ENCODE measurements at regions not wholly inside any gene's neighbourhood (a gene's known extent, or its start where the extent isn't known, plus 50 kb on each side); places are given as distances from the start of the nearest gene placed in this dataset.

- in situ Hi-C loops (cut with HindIII; ENCODE audit: low sequenced_read_pairs), result no loop called here
Measured at GRCh38 chr5:2946315-2946714, 194.8 kb upstream of the IRX2 start.

GRCh38 chr5:2936413-2936812 lies 184.9 kb upstream of the IRX2 start:
- in situ Hi-C loops (cut with HindIII; ENCODE audit: low sequenced_read_pairs), result no loop called here

DNA sequence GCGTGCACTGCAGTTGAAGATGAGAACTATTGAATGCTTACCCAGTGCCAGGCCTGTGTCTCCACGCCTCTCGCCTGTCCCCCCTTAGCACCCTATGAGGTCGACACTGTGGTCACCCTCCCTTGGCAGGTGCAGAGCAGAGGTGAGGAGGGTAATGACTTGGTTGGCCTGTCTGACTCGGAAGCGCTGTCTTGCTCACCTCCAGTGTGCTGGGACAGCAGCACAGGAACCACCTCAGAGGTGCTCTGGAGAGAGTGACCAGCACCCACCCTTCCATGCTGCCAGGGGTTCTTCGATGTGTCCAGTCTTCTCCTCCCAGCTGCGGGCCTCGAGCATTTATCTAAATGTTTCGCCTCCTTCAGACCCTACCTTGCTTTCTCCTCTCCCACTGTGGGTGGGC lies 178.3 kb upstream of the IRX2 start:
- in situ Hi-C loops (cut with HindIII; ENCODE audit: low sequenced_read_pairs), result no loop called here

- in situ Hi-C loops (cut with HindIII; ENCODE audit: low sequenced_read_pairs), result no loop called here
Measured at GRCh38 chr5:2921651-2922050, 170.2 kb upstream of the IRX2 start.

GRCh38 chr5:2921176-2921575 lies 169.7 kb upstream of the IRX2 start:
- in situ Hi-C loops (cut with HindIII; ENCODE audit: low sequenced_read_pairs), result no loop called here

- in situ Hi-C loops (cut with HindIII; ENCODE audit: low sequenced_read_pairs), result no loop called here
Measured at GRCh38 chr5:2920312-2920711, 168.8 kb upstream of the IRX2 start.

GRCh38 chr5:2919310-2920018 lies 168.0 kb upstream of the IRX2 start:
- in situ Hi-C loops (cut with HindIII; ENCODE audit: low sequenced_read_pairs), result no loop called here

GRCh38 chr5:2917524-2917923 lies 166.0 kb upstream of the IRX2 start:
- in situ Hi-C loops (cut with HindIII; ENCODE audit: low sequenced_read_pairs), result no loop called here

DNA sequence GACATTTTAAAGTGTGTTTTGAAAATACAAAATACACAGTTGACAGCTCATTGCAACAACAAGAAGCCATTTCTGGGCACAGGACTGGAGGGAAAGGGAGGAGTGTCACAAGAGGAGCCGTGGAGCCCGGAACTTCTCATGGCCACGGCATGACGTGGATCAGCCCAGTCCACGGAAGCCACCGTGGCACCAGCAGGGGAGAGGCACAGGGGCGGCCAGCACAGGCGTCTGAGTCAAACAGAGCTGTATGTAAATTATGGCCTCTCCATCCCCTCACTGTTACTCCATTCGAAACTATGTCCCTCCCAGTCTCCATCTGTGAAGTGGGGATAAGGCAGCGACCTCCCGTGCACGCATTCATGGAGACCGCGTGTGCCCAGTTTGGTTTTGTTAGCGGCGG lies 165.6 kb upstream of the IRX2 start:
- in situ Hi-C loops (cut with HindIII; ENCODE audit: low sequenced_read_pairs), result no loop called here

DNA sequence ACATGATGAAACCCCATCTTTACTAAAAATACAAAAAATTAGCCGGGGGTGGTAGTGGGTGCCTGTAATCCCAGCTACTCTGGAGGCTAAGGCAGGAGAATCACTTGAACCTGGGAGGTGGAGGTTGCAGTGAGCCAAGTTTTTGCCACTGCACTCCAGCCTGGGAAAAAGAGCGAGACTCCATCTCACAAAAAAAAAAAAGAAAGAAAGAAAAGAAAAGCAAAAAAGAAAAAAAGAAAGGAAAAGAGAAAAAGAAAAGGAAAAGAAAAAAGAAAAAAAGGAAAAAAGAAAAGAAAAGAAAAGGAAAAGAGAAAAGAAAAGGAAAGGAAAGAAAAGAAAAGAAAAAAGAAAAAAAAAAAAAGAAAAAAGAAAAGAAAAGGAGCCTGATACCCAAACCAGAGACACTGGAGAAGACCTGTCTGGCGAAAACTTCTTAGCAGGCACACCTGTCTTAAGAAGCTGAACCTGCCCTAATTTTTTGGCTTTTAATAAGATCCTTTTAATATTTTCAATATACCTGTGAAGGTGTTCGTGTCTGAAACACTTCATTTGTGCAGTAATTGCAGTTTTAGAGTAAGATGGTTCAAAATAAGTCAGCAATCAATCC lies 164.7 kb upstream of the IRX2 start:
- in situ Hi-C loops (cut with HindIII; ENCODE audit: low sequenced_read_pairs), result no loop called here

DNA sequence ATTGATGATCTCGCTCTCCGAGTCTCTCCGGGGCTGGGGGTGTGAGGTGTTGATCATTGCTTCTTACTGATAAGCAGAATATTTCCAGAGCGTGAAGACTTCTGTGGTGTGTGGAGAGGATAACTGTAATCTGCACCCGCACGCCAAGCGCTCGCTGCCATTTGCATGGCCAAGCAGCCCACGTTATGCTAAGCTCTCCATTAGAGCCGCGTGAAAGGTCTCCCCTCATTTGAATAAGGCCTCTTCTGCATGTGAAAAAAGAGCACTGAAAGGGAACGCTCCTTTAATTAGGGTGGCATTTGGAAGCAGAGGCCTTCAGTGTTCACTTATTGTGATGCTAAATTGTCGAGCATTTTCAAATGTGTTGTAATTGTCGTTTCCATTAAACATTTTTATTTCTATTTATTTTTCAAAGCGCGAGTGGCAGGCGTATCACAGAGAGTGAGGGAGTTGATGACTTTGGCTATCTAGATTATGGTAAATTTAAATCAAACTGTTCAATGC lies 163.6 kb upstream of the IRX2 start:
- in situ Hi-C loops (cut with HindIII; ENCODE audit: low sequenced_read_pairs), result no loop called here

DNA sequence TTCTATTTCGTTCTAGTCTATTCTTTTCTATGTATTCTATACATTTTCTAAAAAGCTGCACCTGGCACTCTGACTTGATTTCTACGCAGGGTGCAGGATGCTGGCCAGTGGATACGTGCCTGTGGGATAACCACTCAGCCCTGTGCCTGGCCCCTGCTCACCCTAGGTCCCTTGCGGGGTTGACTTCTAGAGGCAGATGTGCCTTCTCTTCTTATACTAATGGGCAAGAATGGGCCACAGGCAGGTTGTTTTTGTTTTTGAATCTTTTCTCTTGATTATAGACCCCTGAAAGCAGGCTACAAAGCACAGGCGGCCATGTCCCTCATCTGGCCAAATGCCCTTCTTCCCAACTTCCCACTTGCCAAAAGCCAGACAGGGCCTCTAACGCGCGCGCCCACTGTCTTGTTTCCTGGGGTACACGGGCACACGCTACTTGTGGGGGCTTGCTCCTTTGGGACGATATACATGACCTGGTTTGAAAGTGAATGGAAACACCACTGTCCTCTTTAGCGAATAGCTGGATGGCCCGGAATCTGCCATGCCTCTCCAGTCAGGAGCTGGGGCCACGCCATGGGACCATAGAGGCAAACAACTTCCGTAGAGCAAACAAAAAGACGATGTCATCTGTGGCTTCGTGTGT lies 162.7 kb upstream of the IRX2 start:
- in situ Hi-C loops (cut with HindIII; ENCODE audit: low sequenced_read_pairs), result no loop called here

DNA sequence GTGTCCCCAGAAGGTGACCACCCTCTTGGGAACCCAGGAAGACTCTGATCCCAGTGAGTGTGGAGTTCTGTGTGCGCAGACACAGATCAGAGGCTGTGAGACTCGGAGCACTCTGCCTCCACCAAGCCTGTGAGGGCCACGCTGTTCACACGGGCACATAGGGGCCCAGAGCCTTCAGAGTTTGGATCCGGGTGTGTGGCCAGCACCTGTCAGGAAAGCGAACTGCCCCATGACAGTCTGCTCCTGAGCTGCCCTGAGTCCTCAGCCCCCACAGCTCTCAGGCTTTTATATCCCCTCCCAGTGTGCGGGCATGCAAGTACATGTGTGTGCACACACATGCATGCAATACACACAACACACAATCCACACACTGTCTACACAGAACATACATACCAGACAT lies 161.8 kb upstream of the IRX2 start:
- in situ Hi-C loops (cut with HindIII; ENCODE audit: low sequenced_read_pairs), result no loop called here

DNA sequence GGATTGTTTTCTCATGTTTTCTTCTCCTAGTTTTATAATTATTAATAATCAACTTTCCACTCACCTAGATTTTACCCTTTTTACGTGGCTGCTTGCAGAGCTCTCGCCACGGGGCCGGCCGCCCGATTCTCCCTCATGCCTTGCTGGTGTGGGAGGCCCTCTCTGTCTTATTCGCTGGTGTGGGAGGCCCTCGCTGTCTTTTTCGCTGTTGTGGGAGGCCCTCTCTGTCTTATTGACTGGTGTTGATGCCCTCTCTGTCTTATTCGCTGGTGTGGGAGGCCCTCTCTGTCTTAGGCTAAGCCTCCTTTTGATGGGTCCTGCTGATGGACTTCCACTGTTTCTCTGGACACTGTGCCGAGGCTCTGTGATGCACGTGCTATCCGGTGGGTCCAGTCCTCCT lies 161.3 kb upstream of the IRX2 start:
- in situ Hi-C loops (cut with HindIII; ENCODE audit: low sequenced_read_pairs), result no loop called here

DNA sequence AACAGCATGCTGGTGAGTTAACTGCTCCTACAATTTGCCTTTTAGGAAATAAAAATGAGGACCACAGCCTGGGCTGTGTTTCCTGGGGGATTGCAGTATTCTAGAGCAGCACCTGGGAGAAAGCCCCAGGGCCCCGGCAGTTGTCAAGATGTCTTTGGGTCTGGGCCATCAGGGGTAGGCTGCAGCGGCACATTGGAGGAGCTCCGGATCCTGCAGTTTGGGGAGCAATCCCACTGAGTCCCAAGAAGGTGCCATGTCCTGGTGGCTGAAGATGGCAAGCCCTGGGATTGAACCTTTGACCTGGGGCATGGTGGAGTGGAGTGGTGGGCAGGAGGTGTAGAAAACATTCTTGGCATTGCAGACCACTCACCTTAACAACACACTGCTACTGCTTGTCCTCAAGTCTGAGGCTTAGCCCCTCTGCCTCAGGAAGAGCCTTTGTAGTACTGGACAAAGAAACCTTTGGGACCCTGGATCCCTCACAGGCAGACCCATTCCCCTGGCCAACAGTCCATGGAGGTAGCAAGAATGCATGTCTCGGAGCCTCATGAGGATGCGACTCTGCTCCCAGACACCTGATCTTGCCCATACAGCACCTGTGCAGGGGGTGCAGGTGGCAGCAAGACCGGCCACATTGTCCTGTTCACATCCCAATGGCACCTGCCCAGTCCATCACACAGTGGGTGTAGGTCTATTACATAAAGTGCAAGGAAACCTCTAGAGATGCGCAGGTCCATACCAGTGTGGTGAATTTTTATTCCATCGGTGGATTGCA lies 159.1 kb upstream of the IRX2 start:
- in situ Hi-C loops (cut with HindIII; ENCODE audit: low sequenced_read_pairs), result no loop called here

GRCh38 chr5:2909035-2909434 lies 157.6 kb upstream of the IRX2 start:
- in situ Hi-C loops (cut with HindIII; ENCODE audit: low sequenced_read_pairs), result no loop called here

- in situ Hi-C loops (cut with HindIII; ENCODE audit: low sequenced_read_pairs), result no loop called here
Measured at GRCh38 chr5:2908086-2908485, 156.6 kb upstream of the IRX2 start.

DNA sequence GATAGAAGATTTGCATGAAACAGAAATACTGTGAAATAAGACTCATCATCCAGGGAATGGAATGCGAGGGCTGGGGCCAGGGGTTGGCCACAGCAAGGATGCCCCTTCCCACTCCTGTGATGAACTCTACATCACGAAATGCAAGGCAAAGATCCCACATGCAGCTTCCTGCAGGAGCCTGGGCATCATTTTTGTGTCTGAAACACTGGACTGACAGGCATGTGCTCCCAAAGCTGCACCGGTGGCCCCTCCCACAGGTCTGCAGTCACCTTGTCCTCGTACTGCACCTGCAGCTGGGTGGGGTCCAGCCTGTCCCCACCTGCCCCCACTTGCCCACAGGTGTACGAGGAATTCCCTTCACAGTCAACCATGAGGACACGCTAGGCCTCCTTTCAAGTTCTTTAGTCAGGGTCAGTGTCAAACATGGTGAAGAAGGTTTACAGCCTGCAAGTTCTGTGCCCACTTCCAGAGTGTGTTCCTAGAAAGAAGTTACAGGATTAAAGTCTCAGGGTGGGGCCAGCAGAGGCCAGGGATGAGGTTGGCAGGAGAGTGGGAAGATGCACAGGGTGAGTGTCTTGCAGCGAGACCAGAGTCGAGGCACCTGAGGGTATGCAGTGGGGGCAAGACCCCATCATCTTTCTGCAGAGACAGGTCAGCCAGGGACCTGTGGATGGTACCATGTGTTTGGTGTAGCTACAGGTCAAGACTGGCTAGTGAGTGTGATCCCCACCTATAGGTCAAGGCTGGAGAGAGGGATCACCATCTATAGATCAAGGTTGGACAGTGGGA lies 155.0 kb upstream of the IRX2 start:
- in situ Hi-C loops (cut with HindIII; ENCODE audit: low sequenced_read_pairs), result no loop called here

GRCh38 chr5:2905741-2906140 lies 154.3 kb upstream of the IRX2 start:
- in situ Hi-C loops (cut with HindIII; ENCODE audit: low sequenced_read_pairs), result no loop called here

DNA sequence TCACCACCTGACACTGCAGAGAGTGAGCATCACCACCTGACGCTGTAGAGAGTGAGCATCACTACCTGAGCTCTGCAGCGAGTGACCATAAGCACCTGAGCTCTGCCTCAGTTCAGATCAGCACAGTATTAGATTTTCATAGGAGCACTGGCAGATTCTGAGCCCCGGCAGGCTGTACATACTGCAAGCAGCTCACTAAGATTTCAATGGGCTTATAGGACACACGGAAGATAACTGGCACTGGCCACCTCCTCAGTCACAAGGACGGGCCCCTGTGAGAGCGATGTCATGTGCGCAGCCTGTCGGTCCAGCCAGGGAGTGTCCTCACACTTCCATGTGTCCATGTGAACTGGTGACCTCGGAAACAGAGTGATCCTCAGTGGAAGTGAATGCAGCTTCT lies 153.5 kb upstream of the IRX2 start:
- in situ Hi-C loops (cut with HindIII; ENCODE audit: low sequenced_read_pairs), result no loop called here

DNA sequence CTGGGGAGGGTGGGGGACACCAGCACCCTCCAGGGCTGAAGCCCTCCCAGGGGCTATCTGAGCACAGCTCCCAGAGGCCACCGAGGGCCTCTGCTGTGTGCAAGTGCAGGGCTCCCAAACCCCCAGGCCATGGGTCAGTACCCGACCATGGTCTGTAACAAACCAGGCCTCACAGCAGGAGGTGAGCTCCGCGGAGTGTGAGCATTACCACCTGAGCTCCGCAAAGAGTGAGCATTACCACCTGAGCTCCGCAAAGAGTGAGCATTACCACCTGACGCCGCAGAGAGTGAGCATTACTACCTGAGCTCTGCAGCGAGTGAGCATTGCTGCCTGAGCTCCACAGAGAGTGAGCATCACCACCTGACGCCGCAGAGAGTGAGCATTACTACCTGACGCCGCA lies 152.9 kb upstream of the IRX2 start:
- in situ Hi-C loops (cut with HindIII; ENCODE audit: low sequenced_read_pairs), result no loop called here
